DND-41 (cell line): ENCODE measurements at regions not wholly inside any gene's neighbourhood (a gene's known extent, or its start where the extent isn't known, plus 50 kb on each side); places are given as distances from the start of the nearest gene placed in this dataset.

Source experiments
- ATAC-seq: fragments of 200-7000 bp; cut with Tn5 transposase; 3 replicates; pipeline ENCODE4 v1.9.1; 2021; ENCODE audit warnings: low read depth; ENCODE audit not compliant: insufficient read depth
- DNase-seq: peaks from one replicate; pipeline ENCODE4 v3.0.0-alpha.2; 2020
- H2AFZ ChIP-seq: 2 replicates; pipeline ENCODE4 v1.6.0; 2012; ENCODE audit warnings: low read depth, low read length
- H3K27ac ChIP-seq: 2 replicates; pipeline ENCODE4 v1.5.1; 2012; ENCODE audit warnings: low read length, inconsistent platforms
- H3K27me3 ChIP-seq: fragments of 200-600 bp; sonication (generic); 2 replicates; pipeline ENCODE4 v1.6.0; 2012; ENCODE audit warnings: low read length, mild to moderate bottlenecking, inconsistent platforms; ENCODE audit not compliant: insufficient read depth, poor library complexity
- H3K36me3 ChIP-seq: 2 replicates; pipeline ENCODE4 v1.5.1; 2012; ENCODE audit warnings: low read length, inconsistent platforms; ENCODE audit not compliant: insufficient read depth
- H3K4me1 ChIP-seq: 2 replicates; pipeline ENCODE4 v1.5.1; 2012; ENCODE audit warnings: mild to moderate bottlenecking, low read length; ENCODE audit not compliant: insufficient read depth
- H3K4me2 ChIP-seq: 2 replicates; pipeline ENCODE4 v1.6.0; 2012; ENCODE audit warnings: mild to moderate bottlenecking, moderate library complexity, low read length, inconsistent platforms; ENCODE audit not compliant: insufficient read depth
- H3K4me3 ChIP-seq, 2 experiments: fragments of 200-600 bp in 1 of 2; shearing (Covaris generic) in 1 of 2; 2 replicates each; pipeline ENCODE4 v1.5.1; 2012 to 2016; ENCODE audit warnings: inconsistent platforms in 2 of 2, low read length in 2 of 2, mild to moderate bottlenecking in 2 of 2, low read depth in 1 of 2, moderate library complexity in 1 of 2
- H3K79me2 ChIP-seq: 2 replicates; pipeline ENCODE4 v1.6.0; 2012; ENCODE audit warnings: low read length, inconsistent platforms; ENCODE audit not compliant: insufficient read depth
- H3K9ac ChIP-seq: 2 replicates; pipeline ENCODE4 v1.6.0; 2012; ENCODE audit warnings: low read depth, mild to moderate bottlenecking, inconsistent platforms, low read length, moderate library complexity
- H3K9me3 ChIP-seq: 2 replicates; pipeline ENCODE4 v1.5.1; 2012; ENCODE audit warnings: low read length, moderate library complexity, mild to moderate bottlenecking, inconsistent platforms; ENCODE audit not compliant: insufficient read depth, severe bottlenecking
- H4K20me1 ChIP-seq: 2 replicates; pipeline ENCODE4 v1.6.0; 2012; ENCODE audit warnings: low read length; ENCODE audit not compliant: insufficient read depth
- CTCF ChIP-seq: IDR thresholded peaks from 2 replicates; pipeline ENCODE4 v1.5.1; 2012; ENCODE audit warnings: borderline replicate concordance, low read length, moderate library complexity, mild to moderate bottlenecking; ENCODE audit not compliant: poor library complexity, severe bottlenecking; ENCODE audit errors: extremely low read depth
- EZH2 ChIP-seq: IDR thresholded peaks from 3 replicates; pipeline ENCODE4 v1.6.1; 2012; ENCODE audit warnings: borderline replicate concordance, low read depth, mild to moderate bottlenecking, moderate library complexity, low read length, inconsistent platforms; ENCODE audit not compliant: severe bottlenecking

- ATAC-seq, result no peak
Measured at GRCh38 chr12:13591059-13591458, 390.3 kb downstream of the GRIN2B start.

DNA sequence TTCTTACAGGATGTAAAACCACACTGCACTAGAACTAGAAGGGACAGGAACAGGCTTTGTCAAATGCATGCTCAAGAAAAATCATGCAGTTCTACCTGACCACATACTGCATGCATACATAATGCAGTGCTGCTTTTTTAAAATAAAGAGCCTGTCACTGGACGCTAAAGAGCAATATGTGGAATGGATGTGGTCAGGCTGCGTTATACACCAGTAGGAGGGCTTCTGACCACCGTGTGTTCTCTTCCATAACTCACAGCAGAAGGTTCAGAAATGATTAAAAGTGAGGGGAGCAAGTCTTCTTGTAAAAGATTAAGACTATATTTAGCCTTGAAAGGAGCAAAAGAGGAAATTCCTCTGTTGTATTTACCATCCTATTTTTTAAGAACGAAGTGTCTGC lies 392.0 kb downstream of the EMP1 start:
- H3K9me3 ChIP-seq, result no peaks in the 10 kb centered on the region
- H3K4me1 ChIP-seq, result no peaks in the 10 kb centered on the region
- H3K79me2 ChIP-seq, result no peaks in the 10 kb centered on the region
- no peak overlapping the region for H3K27ac ChIP-seq
- no peak for ATAC-seq
- peaks cover 5% of the 10 kb centered on the region for H3K27me3 ChIP-seq
- H3K4me2 ChIP-seq, result no peak overlapping the region
- H3K36me3 ChIP-seq, result no peaks in the 10 kb centered on the region
- no peaks in the 10 kb centered on the region for H4K20me1 ChIP-seq
- H3K4me3 ChIP-seq, result no peak overlapping the region
- no peak overlapping the region for H3K9ac ChIP-seq
- H2AFZ ChIP-seq, result no peak overlapping the region
- TF ChIP-seq CTCF (no peak), EZH2 (no peak)
- DNase-seq, result no peak

More at GRCh38 chr12:13591059-13591458, 390.3 kb downstream of the GRIN2B start:
- H3K36me3 ChIP-seq, result no peaks in the 10 kb centered on the region
- H2AFZ ChIP-seq, result no peak overlapping the region
- H3K27ac ChIP-seq, result no peak overlapping the region
- TF ChIP-seq CTCF, result no peak
- TF ChIP-seq EZH2, result no peak
- H3K79me2 ChIP-seq, result no peaks in the 10 kb centered on the region
- H3K4me3 ChIP-seq, result no peak overlapping the region
- H3K9me3 ChIP-seq, result no peaks in the 10 kb centered on the region
- H3K4me1 ChIP-seq, result no peaks in the 10 kb centered on the region
- H3K27me3 ChIP-seq, result peaks cover 5% of the 10 kb centered on the region
- H3K4me2 ChIP-seq, result no peak overlapping the region
- no peak overlapping the region for H3K9ac ChIP-seq
- no peaks in the 10 kb centered on the region for H4K20me1 ChIP-seq
- no peak for DNase-seq

DNA sequence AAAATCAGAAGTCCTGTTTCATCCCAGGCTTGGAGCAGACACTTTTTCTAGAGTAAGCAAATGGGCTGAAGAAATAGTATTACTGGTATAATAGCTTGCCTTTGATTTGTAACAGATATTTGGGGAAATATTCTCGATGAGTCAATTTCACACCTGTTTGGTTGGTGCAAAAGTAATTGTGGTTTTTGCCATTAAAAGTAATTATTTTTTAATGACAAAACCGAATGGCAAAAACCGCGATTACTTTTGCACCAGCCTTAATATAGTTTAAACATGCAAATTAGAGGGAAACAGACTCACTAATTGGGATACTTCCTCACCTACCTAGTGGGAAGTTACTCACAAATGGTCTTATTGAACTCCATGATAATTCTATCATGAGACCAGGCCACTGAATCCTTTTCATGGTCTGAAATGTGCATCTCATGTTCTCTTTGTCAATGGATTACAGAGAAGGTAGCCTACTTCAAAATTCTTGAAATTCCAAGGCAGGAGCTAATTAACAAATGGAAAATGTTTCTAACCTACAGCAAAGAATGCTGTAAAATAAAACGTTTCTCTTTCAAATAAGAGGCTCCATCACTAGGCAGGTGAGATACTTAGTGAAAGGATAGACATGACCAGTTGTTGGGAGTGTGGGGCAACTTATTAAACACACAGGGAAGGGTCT lies 391.3 kb downstream of the EMP1 start:
- H3K4me3 ChIP-seq, result no peak overlapping the region
- no peaks in the 10 kb centered on the region for H3K9me3 ChIP-seq
- peaks cover 5% of the 10 kb centered on the region for H3K27me3 ChIP-seq
- no peaks in the 10 kb centered on the region for H3K79me2 ChIP-seq
- H3K27ac ChIP-seq, result no peak overlapping the region
- no peaks in the 10 kb centered on the region for H4K20me1 ChIP-seq
- TF ChIP-seq CTCF (no peak), EZH2 (no peak)
- no peaks in the 10 kb centered on the region for H3K36me3 ChIP-seq
- H3K4me1 ChIP-seq, result no peaks in the 10 kb centered on the region
- no peak overlapping the region for H3K9ac ChIP-seq
- no peak overlapping the region for H3K4me2 ChIP-seq
- no peak overlapping the region for H2AFZ ChIP-seq
- DNase-seq (no peak), ATAC-seq (no peak)

DNA sequence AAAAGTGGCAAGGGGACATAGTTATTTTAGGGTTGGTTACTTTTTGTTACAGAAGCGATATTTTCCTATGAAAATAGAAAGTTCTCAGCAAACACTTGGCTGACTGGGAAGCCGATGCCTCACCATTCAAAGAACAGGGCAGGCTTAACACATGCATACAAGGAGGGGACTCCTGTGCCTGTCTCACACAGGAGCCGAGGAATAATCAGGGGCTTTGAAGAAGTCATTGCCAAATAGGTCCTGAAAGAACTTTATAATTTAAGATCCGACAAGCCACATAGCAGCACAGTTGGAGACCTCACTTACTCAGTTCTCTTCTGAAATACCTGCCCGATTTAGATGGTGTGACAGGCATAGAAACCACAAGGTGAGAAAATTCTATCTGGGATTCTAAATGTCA lies 389.8 kb downstream of the EMP1 start:
- no peaks in the 10 kb centered on the region for H3K4me1 ChIP-seq
- H3K9ac ChIP-seq, result no peak overlapping the region
- no peak for ATAC-seq
- H3K4me3 ChIP-seq, result no peak overlapping the region
- H3K9me3 ChIP-seq, result no peaks in the 10 kb centered on the region
- H3K27me3 ChIP-seq, result peaks cover 5% of the 10 kb centered on the region
- no peak overlapping the region for H3K4me2 ChIP-seq
- DNase-seq, result no peak
- TF ChIP-seq CTCF (no peak), EZH2 (no peak)
- no peaks in the 10 kb centered on the region for H3K79me2 ChIP-seq
- no peak overlapping the region for H3K27ac ChIP-seq
- H2AFZ ChIP-seq, result no peak overlapping the region
- no peaks in the 10 kb centered on the region for H4K20me1 ChIP-seq
- no peaks in the 10 kb centered on the region for H3K36me3 ChIP-seq
